ENCODE measurements at regions not wholly inside any gene's neighbourhood (a gene's known extent, or its start where the extent isn't known, plus 50 kb on each side); places are given as distances from the start of the nearest gene placed in this dataset.

GRCh38 chr4:16360694-16361262 lies 134.5 kb upstream of the TAPT1 start:
- Histone ChIP-seq H3K27me3 (ENCODE audit: control insufficient read depth, insufficient read depth, low read length) (no peaks in the 10 kb centered on the region), H3K36me3 (ENCODE audit: control insufficient read depth, insufficient read depth, low read length) (no peaks in the 10 kb centered on the region), H3K4me3 (ENCODE audit: low read depth, low read length) (no peak overlapping the region)
- DNase-seq (ENCODE audit: low read depth) (no peak), FAIRE-seq (no peak)
- no peak for TF ChIP-seq CTCF (IDR thresholded peaks at IDR 0.05; ENCODE audit: insufficient read depth, low read length, severe bottlenecking)

- Histone ChIP-seq H3K27me3 (ENCODE audit: control insufficient read depth, insufficient read depth, low read length) (no peaks in the 10 kb centered on the region), H3K4me3 (ENCODE audit: low read depth, low read length) (no peak overlapping the region)
These were observed 126.9 kb upstream of the TAPT1 start for GRCh38 chr4:16353165-16353564.

GRCh38 chr4:16351161-16351560 lies 124.9 kb upstream of the TAPT1 start:
- TF ChIP-seq CTCF (IDR thresholded peaks at IDR 0.05; ENCODE audit: insufficient read depth, low read length, severe bottlenecking), result no peak
- H3K4me3 ChIP-seq (ENCODE audit: low read depth, low read length), result no peak overlapping the region
- FAIRE-seq, result peak; percentile 32

More at GRCh38 chr4:16353165-16353564, 126.9 kb upstream of the TAPT1 start:
- no peak for TF ChIP-seq CTCF (IDR thresholded peaks at IDR 0.05; ENCODE audit: insufficient read depth, low read length, severe bottlenecking)
- H3K36me3 ChIP-seq (ENCODE audit: control insufficient read depth, insufficient read depth, low read length), result no peaks in the 10 kb centered on the region
- DNase-seq (ENCODE audit: low read depth) (no peak), FAIRE-seq (no peak)

GRCh38 chr4:16344853-16345252 lies 118.6 kb upstream of the TAPT1 start:
- no peak for TF ChIP-seq CTCF (IDR thresholded peaks at IDR 0.05; ENCODE audit: insufficient read depth, low read length, severe bottlenecking)
- FAIRE-seq, result no peak

More at GRCh38 chr4:16351161-16351560, 124.9 kb upstream of the TAPT1 start:
- Histone ChIP-seq H3K27me3 (ENCODE audit: control insufficient read depth, insufficient read depth, low read length) (no peaks in the 10 kb centered on the region), H3K36me3 (ENCODE audit: control insufficient read depth, insufficient read depth, low read length) (no peaks in the 10 kb centered on the region)
- DNase-seq (ENCODE audit: low read depth), result no peak

GRCh38 chr4:16337936-16338335 lies 111.7 kb upstream of the TAPT1 start:
- DNase-seq (ENCODE audit: low read depth), result peak; percentile 81
- no peak for FAIRE-seq
- Histone ChIP-seq H3K27me3 (ENCODE audit: control insufficient read depth, insufficient read depth, low read length) (no peaks in the 10 kb centered on the region), H3K4me3 (ENCODE audit: low read depth, low read length) (no peak overlapping the region), H3K36me3 (ENCODE audit: control insufficient read depth, insufficient read depth, low read length) (no peaks in the 10 kb centered on the region)
- no peak for TF ChIP-seq CTCF (IDR thresholded peaks at IDR 0.05; ENCODE audit: insufficient read depth, low read length, severe bottlenecking)

More at GRCh38 chr4:16344853-16345252, 118.6 kb upstream of the TAPT1 start:
- no peaks in the 10 kb centered on the region for H3K27me3 ChIP-seq (ENCODE audit: control insufficient read depth, insufficient read depth, low read length)
- no peak overlapping the region for H3K4me3 ChIP-seq (ENCODE audit: low read depth, low read length)
- no peaks in the 10 kb centered on the region for H3K36me3 ChIP-seq (ENCODE audit: control insufficient read depth, insufficient read depth, low read length)
- no peak for DNase-seq (ENCODE audit: low read depth)

- FAIRE-seq (no peak), DNase-seq (ENCODE audit: low read depth) (no peak)
- TF ChIP-seq CTCF (IDR thresholded peaks at IDR 0.05; ENCODE audit: insufficient read depth, low read length, severe bottlenecking), result no peak
- Histone ChIP-seq H3K36me3 (ENCODE audit: control insufficient read depth, insufficient read depth, low read length) (no peaks in the 10 kb centered on the region), H3K27me3 (ENCODE audit: control insufficient read depth, insufficient read depth, low read length) (no peaks in the 10 kb centered on the region), H3K4me3 (ENCODE audit: low read depth, low read length) (no peak overlapping the region)
These were observed 108.3 kb upstream of the TAPT1 start for GRCh38 chr4:16334601-16335000.

Measured in bronchial epithelial cell (primary cell).